GM18520 (cell line): ENCODE measurements at regions not wholly inside any gene's neighbourhood (a gene's known extent, or its start where the extent isn't known, plus 50 kb on each side); places are given as distances from the start of the nearest gene placed in this dataset.

Experiments used
- ATAC-seq: cut with Tn5 transposase; IDR thresholded peaks from one replicate; pipeline ENCODE4 v1.9.1; 2021; ENCODE audit not compliant: unreplicated experiment

GRCh38 chr12:31868965-31869364 is 90.2 kb upstream of the RESF1 start:
- ATAC-seq, result no peak

GRCh38 chr12:31867292-31867691 is 91.9 kb upstream of the RESF1 start:
- ATAC-seq, result no peak

GRCh38 chr12:31866523-31866922 is 92.7 kb upstream of the RESF1 start:
- no peak for ATAC-seq

GRCh38 chr12:31865023-31865422 is 94.2 kb upstream of the RESF1 start:
- ATAC-seq, result no peak

- ATAC-seq, result no peak
Measured at GRCh38 chr12:31861360-31861759, 97.9 kb upstream of the RESF1 start.

- ATAC-seq, result no peak
Measured at GRCh38 chr12:31860401-31860800, 98.8 kb upstream of the RESF1 start.

- ATAC-seq, result no peak
Measured at GRCh38 chr12:31859232-31859977, 99.8 kb upstream of the RESF1 start.

GRCh38 chr12:31855427-31855826 is 103.8 kb upstream of the RESF1 start:
- ATAC-seq, result no peak

GRCh38 chr12:31853977-31854376 is 105.2 kb upstream of the RESF1 start:
- ATAC-seq, result no peak

GRCh38 chr12:31853520-31853919 is 105.7 kb upstream of the RESF1 start:
- ATAC-seq, result no peak

- no peak for ATAC-seq
Measured at GRCh38 chr12:31850268-31850667, 108.9 kb upstream of the RESF1 start.

- no peak for ATAC-seq
Measured at GRCh38 chr12:31849090-31849687, 110.0 kb upstream of the RESF1 start.

GRCh38 chr12:31846405-31846804 is 112.8 kb upstream of the RESF1 start:
- no peak for ATAC-seq

GRCh38 chr12:31845613-31846322 is 113.4 kb upstream of the RESF1 start:
- ATAC-seq, result no peak

GRCh38 chr12:31843398-31844095 is 114.7 kb upstream of the AMN1 start:
- no peak for ATAC-seq

GRCh38 chr12:31837913-31838312 is 109.1 kb upstream of the AMN1 start:
- no peak for ATAC-seq

GRCh38 chr12:31835276-31835882 is 106.6 kb upstream of the AMN1 start:
- ATAC-seq, result no peak

- no peak for ATAC-seq
Measured at GRCh38 chr12:31834150-31834549, 105.3 kb upstream of the AMN1 start.

- peak; percentile 77 for ATAC-seq
Measured at GRCh38 chr12:31832740-31833729, 104.2 kb upstream of the AMN1 start.

- no peak for ATAC-seq
Measured at GRCh38 chr12:31828071-31828470, 99.2 kb upstream of the AMN1 start.
